GM19023 (cell line): ENCODE measurements at regions not wholly inside any gene's neighbourhood (a gene's known extent, or its start where the extent isn't known, plus 50 kb on each side); places are given as distances from the start of the nearest gene placed in this dataset.
"Not testable (repeated sequence)": the region's sequence is repeated elsewhere in the genome, so short reads cannot be mapped to it uniquely, and the experiment has no call there.

Experiments used
- ATAC-seq: cut with Tn5 transposase; IDR thresholded peaks from one replicate; pipeline ENCODE4 v1.9.1; 2021; ENCODE audit warnings: mild to moderate bottlenecking, moderate library complexity; ENCODE audit not compliant: unreplicated experiment

DNA sequence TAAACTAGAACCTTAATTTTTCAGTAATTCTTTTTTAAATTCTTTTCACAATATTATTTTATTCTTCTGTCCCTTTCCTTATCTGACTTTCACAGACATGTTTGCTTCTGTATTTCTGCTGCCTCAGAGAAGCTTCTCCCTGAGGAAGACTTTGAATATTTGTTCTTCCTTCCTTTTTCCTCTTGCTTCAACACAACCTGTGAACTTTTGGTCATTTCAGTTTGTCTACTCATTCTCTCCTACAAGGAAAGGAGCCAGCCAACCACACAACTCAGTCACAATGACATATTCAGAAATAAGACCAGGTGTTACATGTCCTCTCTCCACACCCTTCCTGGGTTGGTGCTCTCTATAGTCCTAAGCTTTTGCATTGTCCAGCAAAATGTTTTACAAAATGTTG lies 310.4 kb downstream of the TFAP2B start:
- ATAC-seq, result no peak

DNA sequence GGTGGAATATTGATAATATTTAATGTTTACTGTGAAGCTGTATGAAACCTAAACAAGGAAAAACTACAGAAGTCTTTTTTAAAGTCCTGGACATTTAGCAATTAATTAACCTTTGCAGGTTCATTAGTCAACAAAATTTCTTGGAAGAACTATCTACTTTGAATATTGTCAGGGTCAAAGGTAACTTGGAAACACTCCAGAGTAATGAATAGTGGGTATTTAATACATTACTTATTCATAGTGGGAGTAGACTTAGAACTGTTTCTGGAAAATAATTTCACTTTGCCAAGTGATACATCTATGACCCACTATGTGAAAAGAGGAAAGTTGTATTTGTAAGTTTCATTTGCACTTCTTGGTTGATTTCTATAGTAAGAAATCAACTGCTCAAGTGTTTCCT lies 319.1 kb downstream of the TFAP2B start:
- no peak for ATAC-seq

DNA sequence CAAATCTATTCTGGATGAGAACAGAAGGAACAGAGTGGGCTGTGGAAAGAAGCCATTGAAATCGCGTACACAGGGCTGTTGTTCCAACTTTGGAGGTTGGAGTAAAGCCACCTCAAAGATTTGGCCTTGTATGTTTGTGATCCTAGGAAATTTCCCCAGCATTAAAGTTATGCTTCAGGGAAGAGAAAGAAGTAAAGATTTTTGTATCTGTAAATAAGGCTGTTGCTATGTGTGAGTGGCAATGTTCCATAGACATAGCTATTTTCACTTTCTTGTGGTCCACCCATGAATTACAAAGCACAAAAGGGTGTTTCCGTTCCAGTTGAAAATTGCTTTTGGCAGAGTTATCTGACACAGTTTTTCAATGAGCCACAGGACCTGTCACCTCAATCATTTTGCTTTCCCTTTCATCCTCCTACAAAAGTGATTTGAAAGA lies 321.3 kb downstream of the TFAP2B start:
- no peak for ATAC-seq

DNA sequence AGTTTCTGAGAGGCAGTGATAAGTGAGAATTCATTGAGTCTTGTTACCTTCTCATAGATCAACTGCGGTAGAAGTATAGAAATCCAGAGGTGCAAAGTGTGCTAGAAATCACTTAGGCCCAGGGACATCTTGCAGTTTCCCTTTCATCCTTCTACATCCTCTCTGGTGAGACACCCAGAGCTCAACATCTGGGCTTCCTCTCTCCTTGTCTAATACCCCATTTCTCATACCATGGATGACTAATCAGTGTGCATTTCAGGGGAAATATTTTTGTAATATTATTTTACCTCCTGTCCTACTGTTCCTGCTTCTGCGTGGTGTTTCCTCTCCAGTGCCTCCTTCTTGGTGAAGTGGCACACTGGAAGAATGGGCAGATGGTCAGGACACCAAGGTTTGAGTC lies 322.4 kb downstream of the TFAP2B start:
- ATAC-seq, result no peak

DNA sequence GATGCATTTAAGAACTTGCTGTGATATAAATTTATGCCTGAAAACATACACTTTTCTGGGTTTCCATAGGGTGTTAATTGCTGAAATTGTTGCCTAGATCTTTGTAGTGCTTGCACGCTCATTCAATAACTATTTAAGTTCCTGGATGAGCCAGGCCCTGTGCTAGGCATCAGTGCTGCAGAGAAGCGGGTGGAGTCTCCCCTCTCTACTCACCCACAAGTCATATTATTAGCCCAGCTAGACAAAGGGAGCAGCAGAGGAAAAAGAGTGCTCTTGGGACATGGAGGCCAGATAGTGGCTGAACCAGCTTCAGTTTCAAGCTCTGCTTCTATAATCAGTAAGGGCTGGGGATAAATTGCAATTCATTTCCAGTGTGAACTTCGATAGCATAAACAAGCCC lies 329.1 kb downstream of the TFAP2B start:
- no peak for ATAC-seq

DNA sequence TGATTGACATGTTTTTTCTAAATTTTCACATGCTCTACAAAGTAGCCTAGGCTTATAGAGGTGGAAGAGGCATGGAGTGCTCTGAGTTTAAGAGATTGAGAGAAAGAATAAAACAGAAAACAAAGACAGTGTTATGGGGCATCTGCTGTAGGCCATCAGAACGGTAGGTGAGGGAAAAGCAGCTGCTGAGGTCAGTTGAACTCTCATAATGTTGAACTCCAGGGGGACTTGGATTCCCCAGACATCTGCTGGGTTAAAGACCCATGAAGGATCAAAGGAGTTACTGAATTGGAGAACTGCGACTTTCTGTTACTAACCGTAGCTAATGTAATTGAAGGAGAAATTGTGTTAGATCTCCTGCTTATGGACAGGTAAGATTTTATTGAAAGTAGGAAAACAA lies 333.9 kb downstream of the TFAP2B start:
- no peak for ATAC-seq

DNA sequence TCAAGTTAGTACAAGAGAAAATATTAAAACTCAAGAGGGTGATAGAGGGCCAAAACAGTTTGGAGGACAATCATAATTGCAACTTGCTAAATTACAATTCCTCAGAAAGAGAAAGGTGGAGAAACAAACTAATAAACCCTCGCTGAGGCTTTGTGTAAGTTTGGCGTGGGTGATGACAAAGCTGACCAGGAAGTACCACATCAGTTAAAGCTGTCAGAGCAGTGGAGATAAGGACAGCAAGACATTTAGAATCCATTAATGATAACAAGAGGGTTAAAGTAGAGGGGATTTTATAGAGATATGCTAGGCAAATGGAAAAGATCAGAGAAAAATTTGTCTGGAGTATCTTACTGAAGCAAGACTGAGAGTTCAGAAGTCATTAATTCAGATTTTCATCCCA lies 334.4 kb downstream of the TFAP2B start:
- no peak for ATAC-seq

DNA sequence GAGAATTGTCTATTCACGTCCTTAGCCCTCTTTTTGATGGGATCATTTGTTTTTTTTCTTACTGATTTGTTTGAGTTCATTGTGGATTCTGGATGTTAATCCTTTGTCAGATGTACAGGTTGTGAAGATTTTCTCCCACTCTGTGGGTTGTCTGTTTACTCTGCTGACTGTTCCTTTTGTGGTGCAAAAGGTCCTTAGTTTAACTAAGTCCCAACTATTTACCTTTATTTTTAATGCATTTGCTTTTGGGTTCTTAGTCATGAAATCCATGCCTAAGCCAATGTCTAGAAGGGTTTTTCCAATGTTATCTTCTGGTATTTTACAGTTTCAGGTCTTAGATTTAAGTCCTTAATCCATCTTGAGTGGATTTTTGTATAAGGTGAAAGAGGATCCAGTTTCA lies 336.3 kb downstream of the TFAP2B start:
- not testable (repeated sequence) for ATAC-seq

DNA sequence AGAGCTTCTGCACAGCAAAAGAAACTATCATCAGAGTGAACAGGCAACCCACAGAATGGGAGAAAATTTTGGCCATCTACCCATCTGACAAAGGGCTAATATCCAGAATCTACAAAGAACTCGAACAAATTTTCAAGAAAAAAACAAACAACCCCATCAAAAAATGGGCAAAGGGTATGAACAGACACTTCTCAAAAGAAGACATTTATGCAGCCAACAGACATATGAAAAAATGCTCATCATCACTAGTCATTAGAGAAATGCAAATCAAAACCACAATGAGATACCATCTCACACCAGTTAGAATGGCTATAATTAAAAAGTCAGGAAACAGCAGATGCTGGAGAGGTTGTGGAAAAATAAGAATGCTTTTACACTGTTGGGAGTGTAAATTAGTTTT lies 340.6 kb downstream of the TFAP2B start:
- not testable (repeated sequence) for ATAC-seq

DNA sequence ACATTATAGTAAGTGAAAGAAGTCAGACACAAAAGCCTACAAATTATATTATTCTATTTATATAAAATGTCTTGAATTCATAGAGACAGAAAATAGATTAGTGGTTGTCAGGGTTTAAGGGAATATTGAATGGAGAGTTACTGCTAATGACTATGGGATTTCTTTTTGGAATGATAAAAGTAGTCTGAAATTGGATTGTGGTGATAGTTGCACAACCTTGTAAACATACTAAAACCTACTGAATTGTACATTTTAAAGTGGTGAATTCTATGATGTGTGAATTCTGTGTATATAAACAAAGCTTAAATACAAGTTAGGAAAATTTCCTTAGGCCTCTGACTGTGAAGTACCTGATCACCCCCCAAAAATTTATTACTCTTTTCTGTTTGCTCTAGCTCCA lies 343.1 kb downstream of the TFAP2B start:
- no peak for ATAC-seq

DNA sequence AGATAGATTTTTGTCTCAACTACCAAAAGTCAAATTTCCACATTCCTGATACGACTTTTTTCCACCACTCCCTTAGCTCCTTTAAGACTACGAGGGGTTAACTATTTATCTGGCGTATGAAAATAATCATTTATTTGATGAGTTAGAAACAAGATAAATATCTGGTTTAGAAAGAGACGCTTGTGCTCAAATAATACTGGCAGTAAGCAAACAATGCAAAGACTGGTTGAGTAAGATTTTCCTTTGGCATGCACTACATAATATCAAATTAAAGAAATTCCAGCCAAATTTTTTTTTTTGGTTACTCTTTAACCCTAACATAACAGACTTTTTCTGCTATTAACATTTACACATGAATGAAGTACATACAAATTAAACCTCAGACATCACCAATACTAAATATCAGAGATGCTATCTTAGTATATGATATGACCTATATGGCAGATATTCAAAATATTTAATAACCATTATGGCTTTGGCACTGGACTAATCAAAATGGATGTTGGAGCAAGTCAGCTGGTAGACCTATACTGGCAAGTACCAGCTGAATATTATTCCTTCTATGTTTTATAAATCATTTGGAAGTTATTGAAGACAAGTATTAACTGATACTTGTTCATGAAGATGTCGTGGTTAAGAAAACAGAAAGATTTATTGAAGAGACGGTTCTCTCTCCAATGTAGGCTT lies 345.3 kb downstream of the TFAP2B start:
- no peak for ATAC-seq

DNA sequence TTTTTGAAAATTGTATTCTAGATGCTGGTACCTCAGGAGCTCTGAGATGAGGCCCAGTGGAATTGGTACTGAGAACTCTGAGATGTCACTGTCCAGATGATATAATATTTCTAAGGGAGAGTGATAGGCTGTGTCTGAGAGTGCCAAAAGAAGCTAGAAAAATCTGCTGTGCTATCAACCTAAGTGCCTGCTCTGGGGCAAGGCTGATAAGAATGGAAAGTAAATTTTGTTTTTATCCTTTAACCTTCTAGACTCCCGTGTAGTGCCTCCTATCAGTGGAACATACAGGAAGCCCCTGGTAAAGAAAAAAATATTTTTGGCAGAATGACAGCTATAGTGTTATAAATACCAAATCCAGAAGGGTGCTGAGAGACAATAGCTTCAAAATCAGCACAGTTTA lies 348.2 kb downstream of the TFAP2B start:
- no peak for ATAC-seq

DNA sequence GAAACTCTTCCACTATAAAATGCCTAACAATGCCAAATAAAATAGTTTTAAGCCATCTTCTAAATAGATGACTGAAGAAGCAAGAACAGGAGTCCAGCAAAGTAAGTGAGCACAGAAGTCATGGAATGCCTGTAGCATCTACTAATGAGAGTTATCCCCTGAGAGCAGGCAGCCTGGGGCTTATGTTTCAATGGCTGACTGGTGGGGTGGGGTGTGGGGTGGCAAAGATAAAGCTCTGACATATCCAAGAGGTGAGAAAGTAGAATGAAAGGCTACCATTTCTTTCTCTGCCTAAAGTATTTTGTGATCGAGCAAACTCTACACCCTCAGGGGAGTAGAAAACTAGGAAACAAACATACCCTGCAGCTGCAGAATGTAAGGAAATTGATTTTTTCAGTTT lies 348.8 kb downstream of the TFAP2B start:
- no peak for ATAC-seq

DNA sequence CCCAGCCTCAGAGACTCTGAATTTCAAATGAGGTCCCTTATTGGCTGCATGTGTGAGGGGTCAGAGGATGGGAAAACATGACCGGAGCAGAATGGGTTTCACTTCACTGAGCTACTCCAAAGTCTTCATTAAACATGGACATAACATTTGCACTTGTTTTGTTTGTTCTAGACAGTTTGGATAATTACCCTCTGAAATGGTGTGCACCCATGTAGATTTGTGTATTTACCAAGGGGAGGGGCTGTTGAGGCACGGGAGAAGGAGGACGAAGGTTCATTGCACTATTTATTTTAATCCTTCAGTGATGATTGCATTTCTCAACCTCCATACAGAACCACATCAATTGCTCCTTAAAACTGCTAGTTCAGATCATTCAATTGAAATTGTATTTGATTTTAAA lies 364.2 kb downstream of the TFAP2B start:
- ATAC-seq, result no peak

DNA sequence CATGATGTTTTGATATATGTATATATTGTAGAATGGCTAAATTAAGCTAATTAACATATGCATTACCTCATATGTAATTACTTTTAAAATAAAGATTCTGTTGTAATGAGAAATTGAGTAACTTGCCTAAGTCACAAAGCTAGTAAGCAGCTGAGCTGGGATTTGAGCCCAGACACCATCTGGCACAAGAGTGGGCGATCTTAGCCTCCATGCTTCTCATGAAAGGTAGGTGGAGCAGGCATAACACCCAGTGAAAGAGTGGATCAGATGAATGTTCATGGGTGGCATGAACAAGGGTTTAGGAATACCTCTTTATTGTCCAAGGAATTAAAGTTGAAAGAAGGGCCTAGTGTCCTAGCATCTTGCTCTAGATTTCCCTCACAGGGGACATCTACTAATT lies 365.4 kb downstream of the TFAP2B start:
- no peak for ATAC-seq

DNA sequence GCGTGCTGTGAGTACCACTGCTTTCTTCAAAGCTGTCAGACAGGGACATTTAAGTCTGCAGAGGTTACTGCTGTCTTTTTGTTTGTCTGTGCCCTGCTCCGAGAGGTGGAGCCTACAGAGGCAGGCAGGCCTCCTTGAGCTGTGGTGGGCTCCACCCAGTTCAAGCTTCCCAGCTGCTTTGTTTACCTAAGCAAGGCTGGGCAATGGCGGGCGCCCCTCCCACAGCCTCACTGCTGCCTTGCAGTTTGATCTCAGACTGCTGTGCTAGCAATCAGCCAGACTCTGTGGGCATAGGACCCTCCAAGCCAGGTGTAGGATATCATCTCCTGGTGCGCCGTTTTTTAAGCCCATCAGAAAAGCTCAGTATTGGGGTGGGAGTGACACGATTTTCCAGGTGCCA lies 374.5 kb downstream of the TFAP2B start:
- not testable (repeated sequence) for ATAC-seq

DNA sequence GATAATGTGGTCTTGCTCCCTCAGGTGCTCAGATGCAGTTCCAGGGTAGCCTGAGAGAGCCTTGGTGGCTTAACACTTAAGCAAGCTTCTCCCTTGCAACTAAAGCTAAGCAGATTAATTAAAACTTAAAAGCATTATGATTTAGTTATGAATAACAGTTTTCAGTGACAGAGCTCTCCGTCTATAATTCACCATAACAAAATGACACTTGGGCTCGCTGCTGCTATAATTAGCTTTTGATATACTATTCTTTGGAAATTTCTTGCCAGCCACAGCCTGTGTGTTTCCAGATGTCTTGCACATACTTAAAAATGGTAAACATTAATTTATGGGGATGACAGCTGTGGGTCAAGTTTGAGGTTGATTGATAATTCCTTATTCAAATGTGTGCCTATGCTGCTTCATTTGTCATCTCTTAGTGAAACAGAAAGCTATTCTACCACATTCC lies 380.5 kb downstream of the TFAP2B start:
- no peak for ATAC-seq

DNA sequence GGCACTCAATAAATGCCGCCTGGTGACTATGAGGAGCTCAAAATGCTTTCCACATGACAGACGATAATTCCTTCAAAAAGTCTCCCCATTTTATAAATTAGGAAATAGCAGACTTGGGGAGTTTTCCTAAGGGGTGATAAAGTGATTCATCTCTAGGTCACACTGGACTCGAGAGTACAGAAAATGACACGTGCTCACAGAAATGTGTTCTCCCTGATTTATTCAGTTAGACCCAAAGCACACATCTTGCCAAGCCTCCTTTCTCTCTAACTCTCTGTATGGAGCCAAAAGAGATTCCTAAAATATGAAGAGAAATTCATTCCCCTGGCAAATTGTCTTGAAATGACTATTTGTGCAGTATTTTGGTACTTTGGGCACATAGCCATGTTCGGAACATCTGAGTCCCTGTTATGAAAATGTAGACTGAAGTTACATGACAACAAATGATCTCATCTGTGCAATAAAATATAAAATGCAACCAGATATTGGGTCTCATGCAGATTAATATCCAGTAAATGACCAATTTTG lies 381.1 kb downstream of the TFAP2B start:
- ATAC-seq, result no peak

DNA sequence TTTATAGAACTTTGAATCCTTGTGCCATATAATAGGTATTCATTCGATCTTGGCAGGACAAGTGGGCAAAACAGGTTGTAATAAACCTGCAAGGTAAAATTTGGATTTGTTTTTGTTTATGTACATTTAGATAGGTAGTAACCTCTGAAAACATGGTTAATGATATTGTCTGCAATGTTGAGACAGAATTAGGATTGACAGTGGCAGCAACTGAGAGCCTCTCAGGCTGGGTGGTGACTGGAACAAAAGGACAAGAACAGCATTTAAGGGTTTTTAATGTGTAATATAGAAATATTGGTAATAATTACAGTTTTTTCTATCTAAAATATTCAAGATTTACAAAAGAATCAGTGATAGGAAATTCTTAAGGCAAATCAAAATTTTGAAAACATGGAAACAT lies 382.0 kb downstream of the TFAP2B start:
- ATAC-seq, result no peak

DNA sequence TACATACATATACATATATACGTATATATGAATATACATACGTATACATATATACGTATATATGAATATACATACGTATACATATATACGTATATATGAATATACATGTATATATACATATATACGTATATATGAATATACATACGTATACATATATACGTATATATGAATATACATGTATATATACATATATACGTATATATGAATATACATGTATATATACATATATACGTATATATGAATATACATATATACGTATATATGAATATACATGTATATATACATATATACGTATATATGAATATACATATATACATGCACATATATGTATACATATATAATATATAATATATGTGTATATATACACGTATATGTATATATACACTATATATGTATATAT lies 384.0 kb downstream of the TFAP2B start:
- ATAC-seq, result not testable (repeated sequence)

DNA sequence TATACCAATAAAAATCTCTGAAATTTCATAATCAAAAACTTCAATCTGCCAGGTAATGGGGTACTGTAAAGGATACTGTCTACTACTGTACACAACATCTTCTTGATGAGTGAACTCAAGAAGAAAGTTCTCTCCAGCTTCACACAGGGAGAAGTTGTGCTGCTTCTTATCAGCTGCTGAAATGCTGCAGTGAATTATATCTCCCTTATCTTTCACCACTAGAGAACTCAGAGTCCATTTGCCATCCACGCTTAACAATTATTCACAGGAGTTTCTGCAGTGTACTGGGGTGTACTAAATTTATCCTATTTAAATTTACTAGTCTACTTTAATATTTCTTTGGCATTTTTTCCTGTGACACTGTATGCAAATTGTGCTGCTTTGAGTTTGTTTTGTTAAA lies 384.8 kb downstream of the TFAP2B start:
- no peak for ATAC-seq

DNA sequence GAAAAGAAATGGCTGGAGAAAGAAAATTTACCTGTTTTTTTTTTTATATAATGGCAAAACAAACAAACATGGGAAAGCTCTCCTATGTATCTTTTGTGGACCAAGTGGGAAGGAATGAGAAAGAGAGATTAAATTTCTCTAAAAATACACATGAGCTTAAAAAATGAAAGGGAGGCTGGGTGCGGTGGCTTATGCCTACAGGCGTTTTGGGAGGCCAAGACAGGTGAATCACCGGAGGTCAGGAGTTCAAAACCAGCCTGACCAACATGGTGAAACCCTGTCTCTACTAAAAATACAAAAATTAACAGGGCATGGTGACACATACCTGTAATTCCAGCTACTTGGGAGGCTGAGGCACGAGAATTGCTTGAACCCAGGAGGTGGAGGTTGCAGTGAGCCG lies 388.0 kb downstream of the TFAP2B start:
- ATAC-seq, result not testable (repeated sequence)

DNA sequence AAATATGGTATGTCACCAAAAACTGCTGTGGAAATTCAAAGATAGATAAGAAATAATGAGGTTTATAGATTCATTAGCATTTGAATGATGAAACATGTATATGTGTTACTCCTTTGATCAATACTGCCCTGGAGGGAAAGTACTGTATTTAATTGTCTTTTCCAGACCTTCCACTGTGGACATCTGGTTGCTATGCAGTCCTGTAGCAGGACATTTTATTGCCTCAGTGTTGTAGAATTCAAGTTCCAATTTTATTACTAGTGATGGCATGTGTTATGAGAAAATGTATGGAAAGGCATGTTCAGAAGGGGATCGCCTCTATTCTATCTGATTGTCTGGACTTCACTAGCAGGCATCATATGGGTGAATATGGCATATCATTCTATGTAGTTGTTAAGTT lies 391.0 kb downstream of the TFAP2B start:
- no peak for ATAC-seq
